Neural progenitor cell (in vitro differentiated cells): ENCODE measurements at regions not wholly inside any gene's neighbourhood (a gene's known extent, or its start where the extent isn't known, plus 50 kb on each side); places are given as distances from the start of the nearest gene placed in this dataset.

Experiments used
- DNase-seq: peaks from one replicate; pipeline ENCODE4 v3.0.0-alpha.2; 2016; ENCODE audit warnings: low spot score
- H2AFZ ChIP-seq: fragments of 200-600 bp; sonication (generic); replicated peaks from 2 replicates; pipeline ENCODE4 v1.6.1; 2016; ENCODE audit warnings: antibody characterized with exemption
- H3F3A ChIP-seq: fragments of 200-600 bp; sonication (generic); 2 replicates; pipeline ENCODE4 v1.6.1; 2016; ENCODE audit warnings: antibody characterized with exemption, low read depth
- H3K27ac ChIP-seq: fragments of 200-600 bp; sonication (generic); 2 replicates; pipeline ENCODE4 v1.5.1; 2016; ENCODE audit warnings: mild to moderate bottlenecking
- H3K27me3 ChIP-seq: fragments of 200-600 bp; sonication (generic); 2 replicates; pipeline ENCODE4 v1.6.1; 2016; ENCODE audit warnings: mild to moderate bottlenecking, moderate library complexity
- H3K36me3 ChIP-seq: fragments of 200-600 bp; sonication (generic); 2 replicates; pipeline ENCODE4 v1.5.1; 2016
- H3K4me1 ChIP-seq: fragments of 200-600 bp; sonication (generic); 2 replicates; pipeline ENCODE4 v1.6.1; 2016; ENCODE audit warnings: mixed run types
- H3K4me2 ChIP-seq: fragments of 200-600 bp; sonication (generic); 2 replicates; pipeline ENCODE4 v1.6.1; 2016
- H3K4me3 ChIP-seq: fragments of 200-600 bp; sonication (generic); 2 replicates; pipeline ENCODE4 v1.5.1; 2016
- H3K79me2 ChIP-seq: fragments of 200-600 bp; sonication (generic); 2 replicates; pipeline ENCODE4 v1.6.1; 2016; ENCODE audit warnings: low read depth
- H3K9ac ChIP-seq: fragments of 200-600 bp; sonication (generic); 2 replicates; pipeline ENCODE4 v1.6.1; 2016
- H3K9me3 ChIP-seq: fragments of 200-600 bp; sonication (generic); 2 replicates; pipeline ENCODE4 v1.5.1; 2016; ENCODE audit warnings: low read depth
- H4K20me1 ChIP-seq: fragments of 200-600 bp; sonication (generic); 2 replicates; pipeline ENCODE4 v1.6.1; 2016; ENCODE audit warnings: low read depth
- H3K27ac Mint-ChIP-seq: 3 replicates; pipeline ENCODE4 v1.8.0; 2021; ENCODE audit warnings: mixed read lengths
- H3K27me3 Mint-ChIP-seq: 2 replicates; pipeline ENCODE4 v1.8.0; 2022; ENCODE audit warnings: low read depth, mild to moderate bottlenecking, inconsistent platforms, moderate library complexity, mixed read lengths; ENCODE audit not compliant: insufficient read depth
- H3K36me3 Mint-ChIP-seq: 3 replicates; pipeline ENCODE4 v1.8.0; 2021; ENCODE audit warnings: mixed read lengths
- H3K4me1 Mint-ChIP-seq: 3 replicates; pipeline ENCODE4 v1.8.0; 2021; ENCODE audit warnings: mixed read lengths
- H3K4me3 Mint-ChIP-seq: 3 replicates; pipeline ENCODE4 v1.8.0; 2021; ENCODE audit warnings: mild to moderate bottlenecking, moderate library complexity, mixed read lengths
- H3K9me3 Mint-ChIP-seq: 3 replicates; pipeline ENCODE4 v1.8.0; 2020; ENCODE audit warnings: mixed read lengths
- CTCF ChIP-seq: fragments of 200-600 bp; sonication (generic); IDR thresholded peaks from 2 replicates; pipeline ENCODE4 v1.5.1; 2017; ENCODE audit warnings: antibody characterized with exemption, mild to moderate bottlenecking
- EZH2 ChIP-seq: fragments of 200-600 bp; sonication (generic); IDR thresholded peaks from 2 replicates; pipeline ENCODE4 v1.6.1; 2017; ENCODE audit warnings: antibody characterized with exemption, mild to moderate bottlenecking, moderate library complexity
- EZH2phosphoT487 ChIP-seq: fragments of 200-600 bp; sonication (generic); IDR thresholded peaks from 2 replicates; pipeline ENCODE4 v1.6.1; 2017; ENCODE audit warnings: antibody characterized with exemption

GRCh38 chr3:55169608-55170072, 241.8 kb upstream of the LRTM1 start:
- H3K4me2 ChIP-seq = no peak overlapping the region
- no peak overlapping the region for H3K9ac ChIP-seq
- H3K4me1 ChIP-seq = no peaks in the 10 kb centered on the region
- H3K27me3 ChIP-seq = no peaks in the 10 kb centered on the region
- Mint-ChIP-seq H3K27ac (no peak overlapping the region), H3K4me3 (no peak overlapping the region), H3K36me3 (no peaks in the 10 kb centered on the region), H3K27me3 (peaks cover 4% of the 10 kb centered on the region), H3K4me1 (peaks cover 2% of the 10 kb centered on the region), H3K9me3 (peaks cover 8% of the 10 kb centered on the region)
- no peak for DNase-seq
- H3K36me3 ChIP-seq = no peaks in the 10 kb centered on the region
- no peak overlapping the region for H2AFZ ChIP-seq
- H3F3A ChIP-seq = no peaks in the 10 kb centered on the region
- H3K27ac ChIP-seq = no peak overlapping the region
- no peaks in the 10 kb centered on the region for H4K20me1 ChIP-seq
- no peaks in the 10 kb centered on the region for H3K9me3 ChIP-seq
- H3K79me2 ChIP-seq = no peaks in the 10 kb centered on the region
- TF ChIP-seq EZH2phosphoT487 (no peak), CTCF (no peak), EZH2 (no peak)
- H3K4me3 ChIP-seq = no peak overlapping the region

- no peaks in the 10 kb centered on the region for H3K36me3 ChIP-seq
- Mint-ChIP-seq H3K9me3 (peaks cover 8% of the 10 kb centered on the region), H3K36me3 (no peaks in the 10 kb centered on the region), H3K27me3 (peaks cover 4% of the 10 kb centered on the region), H3K27ac (no peak overlapping the region), H3K4me3 (no peak overlapping the region), H3K4me1 (peaks cover 2% of the 10 kb centered on the region)
- H3K27me3 ChIP-seq = no peaks in the 10 kb centered on the region
- no peak for DNase-seq
- no peak overlapping the region for H3K4me2 ChIP-seq
- no peak overlapping the region for H3K9ac ChIP-seq
- no peak overlapping the region for H3K4me3 ChIP-seq
- no peaks in the 10 kb centered on the region for H3K4me1 ChIP-seq
- H3K27ac ChIP-seq = no peak overlapping the region
- no peaks in the 10 kb centered on the region for H3K79me2 ChIP-seq
- no peaks in the 10 kb centered on the region for H4K20me1 ChIP-seq
- H3F3A ChIP-seq = no peaks in the 10 kb centered on the region
- H3K9me3 ChIP-seq = no peaks in the 10 kb centered on the region
- TF ChIP-seq EZH2 (no peak), EZH2phosphoT487 (no peak), CTCF (no peak)
- no peak overlapping the region for H2AFZ ChIP-seq
Measured at GRCh38 chr3:55169161-55169560, 241.3 kb upstream of the LRTM1 start.

GRCh38 chr3:55167586-55168317, 239.9 kb upstream of the LRTM1 start:
- no peak overlapping the region for H3K27ac ChIP-seq
- Mint-ChIP-seq H3K4me3 (no peak overlapping the region), H3K27ac (no peak overlapping the region), H3K9me3 (peaks cover 5% of the 10 kb centered on the region), H3K27me3 (peaks cover 2% of the 10 kb centered on the region), H3K4me1 (peaks cover 2% of the 10 kb centered on the region), H3K36me3 (no peaks in the 10 kb centered on the region)
- H4K20me1 ChIP-seq = no peaks in the 10 kb centered on the region
- H3K9me3 ChIP-seq = no peaks in the 10 kb centered on the region
- no peaks in the 10 kb centered on the region for H3K36me3 ChIP-seq
- H3K79me2 ChIP-seq = no peaks in the 10 kb centered on the region
- TF ChIP-seq EZH2phosphoT487 = no peak
- no peak for TF ChIP-seq CTCF
- TF ChIP-seq EZH2 = no peak
- no peak for DNase-seq
- no peaks in the 10 kb centered on the region for H3F3A ChIP-seq
- no peak overlapping the region for H3K4me2 ChIP-seq
- no peaks in the 10 kb centered on the region for H3K27me3 ChIP-seq
- no peak overlapping the region for H2AFZ ChIP-seq
- H3K9ac ChIP-seq = no peak overlapping the region
- no peaks in the 10 kb centered on the region for H3K4me1 ChIP-seq
- H3K4me3 ChIP-seq = no peak overlapping the region
